ENCODE measurements at regions not wholly inside any gene's neighbourhood (a gene's known extent, or its start where the extent isn't known, plus 50 kb on each side); places are given as distances from the start of the nearest gene placed in this dataset.
"Not testable (repeated sequence)": the region's sequence is repeated elsewhere in the genome, so short reads cannot be mapped to it uniquely, and the experiment has no call there.

DNA sequence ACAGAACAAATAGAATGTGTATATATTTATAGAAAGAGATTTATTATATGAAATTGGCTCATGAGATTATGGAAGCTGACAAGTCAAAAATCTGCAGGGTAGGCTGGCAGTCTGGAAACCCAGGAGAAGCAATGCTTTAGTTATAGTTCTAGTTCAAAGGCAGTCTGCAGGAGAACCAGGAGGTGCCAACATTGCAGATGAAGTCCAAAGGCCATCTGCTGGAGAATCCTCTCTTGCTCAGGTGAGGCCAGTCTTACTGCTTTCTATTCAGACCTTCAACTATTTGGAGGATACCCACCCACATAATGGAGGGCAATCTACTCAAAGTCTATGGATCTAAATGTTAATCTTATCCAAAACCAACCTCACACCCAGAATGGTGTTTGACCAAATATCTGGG, 75.9 kb upstream of the MRPS6 start:
- TF ChIP-seq POLR2AphosphoS5 (IDR thresholded peaks at IDR 0.05) (no peak), POLR2A (IDR thresholded peaks at IDR 0.05) (no peak)
- TF ChIP-seq, protein P1, sequence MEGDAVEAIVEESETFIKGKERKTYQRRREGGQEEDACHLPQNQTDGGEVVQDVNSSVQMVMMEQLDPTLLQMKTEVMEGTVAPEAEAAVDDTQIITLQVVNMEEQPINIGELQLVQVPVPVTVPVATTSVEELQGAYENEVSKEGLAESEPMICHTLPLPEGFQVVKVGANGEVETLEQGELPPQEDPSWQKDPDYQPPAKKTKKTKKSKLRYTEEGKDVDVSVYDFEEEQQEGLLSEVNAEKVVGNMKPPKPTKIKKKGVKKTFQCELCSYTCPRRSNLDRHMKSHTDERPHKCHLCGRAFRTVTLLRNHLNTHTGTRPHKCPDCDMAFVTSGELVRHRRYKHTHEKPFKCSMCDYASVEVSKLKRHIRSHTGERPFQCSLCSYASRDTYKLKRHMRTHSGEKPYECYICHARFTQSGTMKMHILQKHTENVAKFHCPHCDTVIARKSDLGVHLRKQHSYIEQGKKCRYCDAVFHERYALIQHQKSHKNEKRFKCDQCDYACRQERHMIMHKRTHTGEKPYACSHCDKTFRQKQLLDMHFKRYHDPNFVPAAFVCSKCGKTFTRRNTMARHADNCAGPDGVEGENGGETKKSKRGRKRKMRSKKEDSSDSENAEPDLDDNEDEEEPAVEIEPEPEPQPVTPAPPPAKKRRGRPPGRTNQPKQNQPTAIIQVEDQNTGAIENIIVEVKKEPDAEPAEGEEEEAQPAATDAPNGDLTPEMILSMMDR (IDR thresholded peaks at IDR 0.05), result no peak
- DNase-seq (ENCODE audit: low spot score), result no peak
- intact Hi-C loops (cut with DNase I), result no loop called here

DNA sequence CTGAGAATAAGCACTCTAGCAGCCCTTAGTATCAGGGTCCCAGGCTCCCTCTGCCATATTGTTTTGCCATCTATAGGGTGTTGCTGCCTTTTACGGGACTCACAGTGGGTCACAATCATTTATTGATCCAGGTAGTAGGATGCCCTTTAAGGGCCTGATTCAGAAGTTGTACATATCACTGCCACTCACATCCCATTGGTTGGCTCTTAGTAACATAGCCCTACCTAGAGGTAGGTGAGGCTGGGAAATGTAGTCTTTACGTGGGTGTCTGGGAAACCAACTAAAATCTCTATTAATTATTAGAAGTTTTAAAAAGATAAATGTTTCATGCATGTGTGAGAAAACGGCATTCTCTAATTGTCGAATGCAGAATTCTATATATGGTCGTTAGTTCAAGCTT, 78.8 kb upstream of the ATP5PO start:
- 84% methylated on average over 5 of the region's 5 CpGs for WGBS
- no peaks in the 10 kb centered on the region for H3K9me3 ChIP-seq
- intact Hi-C loops (cut with DNase I), result no loop called here
- no peaks in the 10 kb centered on the region for H3K27me3 ChIP-seq (replicated peaks; ENCODE audit: insufficient read depth)
- TF ChIP-seq, protein P1 (IDR thresholded peaks at IDR 0.05), result no peak
- TF ChIP-seq POLR2A (IDR thresholded peaks at IDR 0.05), result no peak
- TF ChIP-seq POLR2AphosphoS5 (IDR thresholded peaks at IDR 0.05), result no peak
- DNase-seq (ENCODE audit: low spot score), result no peak
- no peak overlapping the region for H3K4me3 ChIP-seq
- no peak overlapping the region for H3K27ac ChIP-seq
- H3K36me3 ChIP-seq, result no peaks in the 10 kb centered on the region
- no peaks in the 10 kb centered on the region for H3K4me1 ChIP-seq (replicated peaks)

More for the DNA sequence above, 75.9 kb upstream of the MRPS6 start:
- Histone ChIP-seq H3K4me1 (replicated peaks) (no peaks in the 10 kb centered on the region), H3K27ac (no peak overlapping the region), H3K4me3 (no peak overlapping the region), H3K36me3 (no peaks in the 10 kb centered on the region), H3K27me3 (replicated peaks; ENCODE audit: insufficient read depth) (no peaks in the 10 kb centered on the region), H3K9me3 (no peaks in the 10 kb centered on the region)

DNA sequence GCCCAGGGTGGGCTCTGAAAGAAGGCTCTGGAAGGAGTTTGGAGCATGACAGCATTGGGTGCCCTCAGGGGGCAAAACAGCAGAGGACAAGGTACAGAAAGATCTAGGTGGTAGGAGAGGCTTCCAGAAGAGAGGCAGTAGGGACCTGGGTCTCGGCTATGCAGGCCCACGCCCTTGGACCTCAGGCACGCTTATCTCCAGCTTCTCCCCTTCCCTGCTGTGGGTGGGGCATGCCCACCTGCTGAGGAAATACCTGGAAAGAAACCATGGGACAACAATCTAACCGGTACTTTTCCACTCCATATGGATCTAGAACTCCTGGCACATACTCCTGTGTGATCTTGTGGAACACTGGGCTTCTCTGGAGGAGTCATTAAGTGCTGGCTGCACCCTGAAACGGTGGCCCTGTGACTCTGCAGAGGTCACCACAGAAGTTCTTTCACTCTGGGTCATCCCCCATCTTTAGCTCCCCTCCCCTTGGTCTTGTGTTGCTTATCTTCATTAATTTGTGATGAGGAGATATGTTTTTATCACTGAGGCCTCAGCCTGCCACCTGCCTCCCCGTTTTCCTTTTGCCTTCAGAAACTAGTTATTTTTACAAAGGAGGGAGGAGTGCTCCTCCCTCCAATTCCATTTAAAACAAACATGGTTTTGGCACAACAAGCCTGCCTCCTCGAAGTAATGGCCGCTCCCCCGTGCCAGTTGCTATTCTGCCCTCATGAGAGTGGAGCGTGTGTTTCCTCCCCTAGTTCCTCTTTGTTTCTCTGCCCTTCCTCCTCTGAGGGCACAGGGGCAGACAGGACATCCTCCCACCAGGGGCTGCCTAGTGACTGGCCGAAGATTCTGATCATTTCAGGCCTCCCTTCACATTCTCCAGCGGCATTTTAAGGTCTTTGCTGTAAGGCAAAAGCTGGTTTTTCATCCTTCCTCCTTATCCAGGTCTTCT, 78.0 kb upstream of the ATP5PO start:
- no peaks in the 10 kb centered on the region for H3K36me3 ChIP-seq
- no peaks in the 10 kb centered on the region for H3K4me1 ChIP-seq (replicated peaks)
- no peaks in the 10 kb centered on the region for H3K9me3 ChIP-seq
- no peak for DNase-seq (ENCODE audit: low spot score)
- H3K27me3 ChIP-seq (replicated peaks; ENCODE audit: insufficient read depth), result no peaks in the 10 kb centered on the region
- H3K27ac ChIP-seq, result no peak overlapping the region
- no peak overlapping the region for H3K4me3 ChIP-seq
- intact Hi-C loops (cut with DNase I), result no loop called here
- no peak for TF ChIP-seq POLR2A (IDR thresholded peaks at IDR 0.05)
- TF ChIP-seq POLR2AphosphoS5 (IDR thresholded peaks at IDR 0.05), result no peak
- TF ChIP-seq, protein P1 (IDR thresholded peaks at IDR 0.05), result no peak
- 55% methylated on average over 12 of the region's 12 CpGs for WGBS

DNA sequence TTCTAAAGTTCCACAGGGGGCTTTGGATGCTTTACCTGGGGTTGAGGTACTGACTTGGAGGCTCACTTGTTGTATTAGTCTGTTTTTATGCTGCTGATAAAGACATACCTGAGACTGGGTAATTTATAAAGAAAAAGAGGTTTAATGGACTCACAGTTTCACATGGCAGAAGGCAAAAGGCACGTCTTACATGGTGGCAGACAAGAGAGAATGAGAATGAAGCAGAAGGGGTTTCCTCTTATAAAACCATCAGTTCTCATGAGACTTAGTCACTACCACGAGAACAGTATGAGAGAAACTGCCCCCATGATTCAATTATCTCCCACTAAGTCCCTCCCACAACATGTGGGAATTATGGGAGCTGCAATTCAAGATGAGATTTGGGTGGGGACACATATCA, 76.8 kb upstream of the ATP5PO start:
- H3K9me3 ChIP-seq; H3K4me3 ChIP-seq; intact Hi-C loops (cut with DNase I); H3K36me3 ChIP-seq; H3K4me1 ChIP-seq (replicated peaks); H3K27ac ChIP-seq; DNase-seq (ENCODE audit: low spot score); H3K27me3 ChIP-seq (replicated peaks; ENCODE audit: insufficient read depth): not testable (repeated sequence)
- 57% methylated on average over 2 of the region's 2 CpGs for WGBS

GRCh38 chr21:33991133-33991532, 75.5 kb upstream of the ATP5PO start:
- TF ChIP-seq POLR2A (IDR thresholded peaks at IDR 0.05) (no peak), POLR2AphosphoS5 (IDR thresholded peaks at IDR 0.05) (no peak)
- TF ChIP-seq, protein P1 (IDR thresholded peaks at IDR 0.05), result no peak
- 77% methylated on average over 3 of the region's 3 CpGs for WGBS

More at GRCh38 chr21:33991133-33991532, 75.5 kb upstream of the ATP5PO start:
- Histone ChIP-seq H3K27ac (no peak overlapping the region), H3K4me3 (no peak overlapping the region), H3K9me3 (no peaks in the 10 kb centered on the region), H3K4me1 (replicated peaks) (no peaks in the 10 kb centered on the region), H3K27me3 (replicated peaks; ENCODE audit: insufficient read depth) (no peaks in the 10 kb centered on the region), H3K36me3 (no peaks in the 10 kb centered on the region)
- intact Hi-C loops (cut with DNase I), result no loop called here
- DNase-seq (ENCODE audit: low spot score), result no peak
